ENCODE measurements at regions not wholly inside any gene's neighbourhood (a gene's known extent, or its start where the extent isn't known, plus 50 kb on each side); places are given as distances from the start of the nearest gene placed in this dataset.

DNA sequence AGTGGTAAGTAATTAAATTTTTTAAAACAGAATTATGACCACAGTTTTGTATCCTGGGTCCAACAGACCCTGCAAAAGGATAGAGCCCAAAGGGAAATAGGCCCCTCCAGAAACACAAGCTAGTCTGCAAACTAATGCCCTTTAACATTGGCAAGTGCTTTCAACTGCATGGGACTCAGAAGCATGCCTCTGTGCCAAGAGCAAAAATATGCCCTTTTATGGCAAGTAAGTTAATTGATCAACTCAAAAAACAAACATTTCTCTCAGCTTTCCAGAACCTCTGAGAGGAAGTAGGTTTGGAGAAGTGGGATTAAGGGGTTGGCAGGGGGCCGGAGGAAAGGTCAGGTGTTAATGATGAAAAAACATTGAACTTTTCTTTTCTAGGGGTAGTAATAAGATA, 186.6 kb upstream of the PRSS1 start:
- TF ChIP-seq, protein P1, sequence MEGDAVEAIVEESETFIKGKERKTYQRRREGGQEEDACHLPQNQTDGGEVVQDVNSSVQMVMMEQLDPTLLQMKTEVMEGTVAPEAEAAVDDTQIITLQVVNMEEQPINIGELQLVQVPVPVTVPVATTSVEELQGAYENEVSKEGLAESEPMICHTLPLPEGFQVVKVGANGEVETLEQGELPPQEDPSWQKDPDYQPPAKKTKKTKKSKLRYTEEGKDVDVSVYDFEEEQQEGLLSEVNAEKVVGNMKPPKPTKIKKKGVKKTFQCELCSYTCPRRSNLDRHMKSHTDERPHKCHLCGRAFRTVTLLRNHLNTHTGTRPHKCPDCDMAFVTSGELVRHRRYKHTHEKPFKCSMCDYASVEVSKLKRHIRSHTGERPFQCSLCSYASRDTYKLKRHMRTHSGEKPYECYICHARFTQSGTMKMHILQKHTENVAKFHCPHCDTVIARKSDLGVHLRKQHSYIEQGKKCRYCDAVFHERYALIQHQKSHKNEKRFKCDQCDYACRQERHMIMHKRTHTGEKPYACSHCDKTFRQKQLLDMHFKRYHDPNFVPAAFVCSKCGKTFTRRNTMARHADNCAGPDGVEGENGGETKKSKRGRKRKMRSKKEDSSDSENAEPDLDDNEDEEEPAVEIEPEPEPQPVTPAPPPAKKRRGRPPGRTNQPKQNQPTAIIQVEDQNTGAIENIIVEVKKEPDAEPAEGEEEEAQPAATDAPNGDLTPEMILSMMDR (conservative IDR thresholded peaks at IDR 0.05), result no peak
- no peak for TF ChIP-seq ZFX (IDR thresholded peaks at IDR 0.05)
